A204.1 (cell line): ENCODE measurements at regions not wholly inside any gene's neighbourhood (a gene's known extent, or its start where the extent isn't known, plus 50 kb on each side); places are given as distances from the start of the nearest gene placed in this dataset.
"Not testable (repeated sequence)": the region's sequence is repeated elsewhere in the genome, so short reads cannot be mapped to it uniquely, and the experiment has no call there.

Experiments
- FAIRE-seq: peaks from 2 replicates; lab custom pipeline; 2012; peaks lifted over from hg19 to GRCh38; lab: Jason Lieb, UNC

GRCh38 chr21:15203740-15204139, 138.9 kb upstream of the NRIP1 start:
- no peak for FAIRE-seq

- no peak for FAIRE-seq
Observed at GRCh38 chr21:15204140-15204969, 139.6 kb upstream of the NRIP1 start.

- FAIRE-seq: no peak
Observed at GRCh38 chr21:15204970-15205286, 140.1 kb upstream of the NRIP1 start.

GRCh38 chr21:15206514-15206913, 141.7 kb upstream of the NRIP1 start:
- FAIRE-seq: no peak

- FAIRE-seq: no peak
Observed at GRCh38 chr21:15207231-15207630, 142.4 kb upstream of the NRIP1 start.

GRCh38 chr21:15207635-15208370, 143.0 kb upstream of the NRIP1 start:
- FAIRE-seq: no peak

- FAIRE-seq: no peak
Observed at GRCh38 chr21:15208786-15209185, 144.0 kb upstream of the NRIP1 start.

- no peak for FAIRE-seq
Observed at GRCh38 chr21:15209224-15209623, 144.4 kb upstream of the NRIP1 start.

GRCh38 chr21:15210235-15210678, 145.5 kb upstream of the NRIP1 start:
- FAIRE-seq: no peak

GRCh38 chr21:15211491-15212133, 146.8 kb upstream of the NRIP1 start:
- no peak for FAIRE-seq

- no peak for FAIRE-seq
Observed at GRCh38 chr21:15212206-15212605, 147.4 kb upstream of the NRIP1 start.

- FAIRE-seq: not testable (repeated sequence)
Observed at GRCh38 chr21:15218476-15218875, 153.7 kb upstream of the NRIP1 start.

GRCh38 chr21:15219039-15219438, 154.2 kb upstream of the NRIP1 start:
- no peak for FAIRE-seq

- no peak for FAIRE-seq
Observed at GRCh38 chr21:15219894-15220293, 155.1 kb upstream of the NRIP1 start.

GRCh38 chr21:15221799-15222386, 157.1 kb upstream of the NRIP1 start:
- no peak for FAIRE-seq

GRCh38 chr21:15222707-15223106, 157.9 kb upstream of the NRIP1 start:
- no peak for FAIRE-seq

- no peak for FAIRE-seq
Observed at GRCh38 chr21:15224346-15225086, 159.7 kb upstream of the NRIP1 start.

GRCh38 chr21:15227919-15228318, 163.1 kb upstream of the NRIP1 start:
- no peak for FAIRE-seq

- FAIRE-seq: no peak
Observed at GRCh38 chr21:15229390-15229789, 164.6 kb upstream of the NRIP1 start.

GRCh38 chr21:15233611-15234010, 168.8 kb upstream of the NRIP1 start:
- no peak for FAIRE-seq

GRCh38 chr21:15236111-15236510, 171.3 kb upstream of the NRIP1 start:
- FAIRE-seq: no peak

- no peak for FAIRE-seq
Observed at GRCh38 chr21:15240848-15241247, 176.0 kb upstream of the NRIP1 start.
